WTC11 (cell line): ENCODE measurements at regions not wholly inside any gene's neighbourhood (a gene's known extent, or its start where the extent isn't known, plus 50 kb on each side); places are given as distances from the start of the nearest gene placed in this dataset.
A peak's percentile ranks its signal among the peaks of the same experiment; 100 is the strongest.

Experiments used
- ATAC-seq: fragments of 200-7000 bp; cut with Tn5 transposase; 2 replicates; pipeline ENCODE4 v1.10.0; 2021; ENCODE audit warnings: mild to moderate bottlenecking, moderate library complexity
- CTCF ChIA-PET: fragments of 300-600 bp; sonication (Branson Sonifier 250); formaldehyde crosslinking; loops from one replicate; lab custom pipeline; 2021; ENCODE audit warnings: antibody characterized with exemption; lab: Charles Lee
- POLR2A ChIA-PET: fragments of 350-600 bp; sonication (Branson Sonifier 250); formaldehyde crosslinking; loops from one replicate; lab custom pipeline; 2021; ENCODE audit warnings: antibody characterized with exemption; lab: Charles Lee
- DNase-seq: peaks from one replicate; pipeline ENCODE4 v3.0.0; 2021; ENCODE audit warnings: low spot score
- H3K27ac Mint-ChIP-seq: 2 replicates; pipeline ENCODE4 v1.8.0; 2021; ENCODE audit warnings: mixed read lengths
- H3K27me3 Mint-ChIP-seq: 2 replicates; pipeline ENCODE4 v1.8.0; 2021; ENCODE audit warnings: low read depth, mild to moderate bottlenecking, moderate library complexity, mixed read lengths
- H3K36me3 Mint-ChIP-seq: 2 replicates; pipeline ENCODE4 v1.8.0; 2021; ENCODE audit warnings: mixed read lengths
- H3K4me1 Mint-ChIP-seq: 2 replicates; pipeline ENCODE4 v1.8.0; 2022; ENCODE audit warnings: mixed read lengths
- H3K4me3 Mint-ChIP-seq: 2 replicates; pipeline ENCODE4 v1.8.0; 2021; ENCODE audit warnings: mild to moderate bottlenecking, moderate library complexity, mixed read lengths
- H3K9me3 Mint-ChIP-seq: 2 replicates; pipeline ENCODE4 v1.8.0; 2021; ENCODE audit warnings: mixed read lengths
- ATF2 ChIP-seq: sonication (generic); formaldehyde crosslinking; IDR thresholded peaks from 2 replicates; pipeline ENCODE4 v1.8.1; 2022; ENCODE audit warnings: low read depth, missing genetic modification reagents, borderline replicate concordance
- E2F1 ChIP-seq: sonication (generic); formaldehyde crosslinking; IDR thresholded peaks from 2 replicates; pipeline ENCODE4 v1.8.0; 2022; ENCODE audit warnings: mild to moderate bottlenecking, missing genetic modification reagents
- ESRRA ChIP-seq: sonication (generic); formaldehyde crosslinking; IDR thresholded peaks from 2 replicates; pipeline ENCODE4 v1.8.1; 2022; ENCODE audit warnings: mild to moderate bottlenecking, missing genetic modification reagents, borderline replicate concordance
- GRHL2 ChIP-seq: fragments of 250-450 bp; sonication (Bioruptor Pico); IDR thresholded peaks from 2 replicates; pipeline ENCODE4 v1.8.0; 2022; ENCODE audit warnings: mild to moderate bottlenecking, moderate library complexity; ENCODE audit not compliant: insufficient replicate concordance, severe bottlenecking
- HMGXB4 ChIP-seq: sonication (generic); formaldehyde crosslinking; IDR thresholded peaks from 2 replicates; pipeline ENCODE4 v1.8.1; 2023; ENCODE audit warnings: mild to moderate bottlenecking, moderate library complexity, missing genetic modification reagents
- NFATC4 ChIP-seq: fragments of 250-450 bp; sonication (Bioruptor Pico); IDR thresholded peaks from 2 replicates; pipeline ENCODE4 v1.9.0; 2021; ENCODE audit warnings: mild to moderate bottlenecking
- PREB ChIP-seq: sonication (generic); formaldehyde crosslinking; IDR thresholded peaks from 2 replicates; pipeline ENCODE4 v1.8.1; 2022; ENCODE audit warnings: mild to moderate bottlenecking, missing genetic modification reagents, moderate library complexity, borderline replicate concordance
- SMAD4 ChIP-seq: sonication (generic); formaldehyde crosslinking; IDR thresholded peaks from 2 replicates; pipeline ENCODE4 v1.8.0; 2022; ENCODE audit warnings: mild to moderate bottlenecking, missing genetic modification reagents
- SP1 ChIP-seq: sonication (generic); formaldehyde crosslinking; conservative IDR thresholded peaks from 2 replicates; pipeline ENCODE4 v1.8.1; 2022; ENCODE audit warnings: missing genetic modification reagents
- TEAD4 ChIP-seq: sonication (generic); formaldehyde crosslinking; IDR thresholded peaks from 2 replicates; pipeline ENCODE4 v1.8.0; 2022; ENCODE audit warnings: mild to moderate bottlenecking, missing genetic modification reagents
- TP53 ChIP-seq: sonication (generic); formaldehyde crosslinking; IDR thresholded peaks from 2 replicates; pipeline ENCODE4 v1.8.1; 2023; ENCODE audit warnings: mild to moderate bottlenecking, missing genetic modification reagents
- ZNF138 ChIP-seq: sonication (generic); formaldehyde crosslinking; conservative IDR thresholded peaks from 2 replicates; pipeline ENCODE4 v1.8.1; 2022; ENCODE audit warnings: mild to moderate bottlenecking, moderate library complexity, missing genetic modification reagents
- ZNF263 ChIP-seq: sonication (generic); formaldehyde crosslinking; IDR thresholded peaks from 2 replicates; pipeline ENCODE4 v1.8.1; 2022; ENCODE audit warnings: low read depth, mild to moderate bottlenecking, moderate library complexity, missing genetic modification reagents
- ZNF317 ChIP-seq: sonication (generic); formaldehyde crosslinking; IDR thresholded peaks from 2 replicates; pipeline ENCODE4 v1.8.1; 2023; ENCODE audit warnings: low read depth, mild to moderate bottlenecking, moderate library complexity, missing genetic modification reagents, borderline replicate concordance
- ZNF396 ChIP-seq: fragments of 250-450 bp; sonication (Bioruptor Pico); IDR thresholded peaks from 2 replicates; pipeline ENCODE4 v1.8.0; 2021; ENCODE audit warnings: mild to moderate bottlenecking, moderate library complexity, borderline replicate concordance
- TF ChIP-seq, protein P1 (sequence below): sonication (generic); formaldehyde crosslinking; IDR thresholded peaks from 2 replicates; pipeline ENCODE4 v1.8.0; 2023; ENCODE audit warnings: mild to moderate bottlenecking, missing genetic modification reagents
- TF ChIP-seq, protein P2 (sequence below): sonication (generic); formaldehyde crosslinking; IDR thresholded peaks from 2 replicates; pipeline ENCODE4 v1.8.0; 2022; ENCODE audit warnings: missing genetic modification reagents
- TF ChIP-seq, protein P3 (sequence below): sonication (generic); formaldehyde crosslinking; IDR thresholded peaks from 2 replicates; pipeline ENCODE4 v1.8.1; 2023; ENCODE audit warnings: mild to moderate bottlenecking, missing genetic modification reagents
- TF ChIP-seq, protein P4 (sequence below): sonication (generic); formaldehyde crosslinking; IDR thresholded peaks from 2 replicates; pipeline ENCODE4 v1.8.0; 2023; ENCODE audit warnings: missing genetic modification reagents

DNA sequence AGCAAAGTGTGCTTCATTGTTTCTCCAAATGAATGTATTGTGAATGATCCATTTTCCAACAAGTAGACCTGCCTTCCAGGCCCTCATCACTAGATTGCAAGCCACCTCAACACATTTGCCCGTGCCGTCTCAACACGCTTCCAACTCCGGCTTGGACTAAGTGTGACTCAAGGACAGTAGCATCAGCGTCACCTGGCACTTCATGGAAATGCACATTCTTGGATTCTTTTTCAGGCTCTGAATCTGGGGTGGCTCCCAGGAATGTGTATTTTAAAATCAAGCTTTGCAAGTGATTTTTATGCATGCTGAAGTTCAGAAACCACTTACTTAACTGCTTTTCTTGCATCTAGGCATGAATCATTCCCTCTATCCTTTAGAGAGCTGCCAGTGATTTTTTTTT lies 129.6 kb upstream of the EEF1E1 start:
- H3K27ac Mint-ChIP-seq: no peak overlapping the region
- DNase-seq (no peak), ATAC-seq (no peak)
- peaks cover 8% of the 10 kb centered on the region for H3K27me3 Mint-ChIP-seq
- ChIA-PET POLR2A (no interaction called here), CTCF (no interaction called here)
- TF ChIP-seq TP53 (CRISPR knock-in tag): no peak
- TF ChIP-seq, protein P1, sequence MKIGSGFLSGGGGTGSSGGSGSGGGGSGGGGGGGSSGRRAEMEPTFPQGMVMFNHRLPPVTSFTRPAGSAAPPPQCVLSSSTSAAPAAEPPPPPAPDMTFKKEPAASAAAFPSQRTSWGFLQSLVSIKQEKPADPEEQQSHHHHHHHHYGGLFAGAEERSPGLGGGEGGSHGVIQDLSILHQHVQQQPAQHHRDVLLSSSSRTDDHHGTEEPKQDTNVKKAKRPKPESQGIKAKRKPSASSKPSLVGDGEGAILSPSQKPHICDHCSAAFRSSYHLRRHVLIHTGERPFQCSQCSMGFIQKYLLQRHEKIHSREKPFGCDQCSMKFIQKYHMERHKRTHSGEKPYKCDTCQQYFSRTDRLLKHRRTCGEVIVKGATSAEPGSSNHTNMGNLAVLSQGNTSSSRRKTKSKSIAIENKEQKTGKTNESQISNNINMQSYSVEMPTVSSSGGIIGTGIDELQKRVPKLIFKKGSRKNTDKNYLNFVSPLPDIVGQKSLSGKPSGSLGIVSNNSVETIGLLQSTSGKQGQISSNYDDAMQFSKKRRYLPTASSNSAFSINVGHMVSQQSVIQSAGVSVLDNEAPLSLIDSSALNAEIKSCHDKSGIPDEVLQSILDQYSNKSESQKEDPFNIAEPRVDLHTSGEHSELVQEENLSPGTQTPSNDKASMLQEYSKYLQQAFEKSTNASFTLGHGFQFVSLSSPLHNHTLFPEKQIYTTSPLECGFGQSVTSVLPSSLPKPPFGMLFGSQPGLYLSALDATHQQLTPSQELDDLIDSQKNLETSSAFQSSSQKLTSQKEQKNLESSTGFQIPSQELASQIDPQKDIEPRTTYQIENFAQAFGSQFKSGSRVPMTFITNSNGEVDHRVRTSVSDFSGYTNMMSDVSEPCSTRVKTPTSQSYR (CRISPR knock-in tag): no peak
- no peak for TF ChIP-seq ZNF138 (CRISPR knock-in tag)
- TF ChIP-seq ATF2 (CRISPR knock-in tag): no peak
- no peak for TF ChIP-seq ZNF317 (CRISPR knock-in tag)
- no peak for TF ChIP-seq NFATC4 (CRISPR knock-in tag)
- TF ChIP-seq ZNF263: no peak
- peaks cover 13% of the 10 kb centered on the region for H3K4me1 Mint-ChIP-seq
- no peak overlapping the region for H3K4me3 Mint-ChIP-seq
- no peaks in the 10 kb centered on the region for H3K36me3 Mint-ChIP-seq
- no peaks in the 10 kb centered on the region for H3K9me3 Mint-ChIP-seq

- Mint-ChIP-seq H3K27me3 (peaks cover 3% of the 10 kb centered on the region), H3K4me3 (no peak overlapping the region), H3K27ac (peak overlapping the region; percentile 28), H3K4me1 (peaks cover 13% of the 10 kb centered on the region), H3K9me3 (no peaks in the 10 kb centered on the region), H3K36me3 (no peaks in the 10 kb centered on the region)
- ATAC-seq (peak; percentile 97), DNase-seq (peak; percentile 25)
- CTCF ChIA-PET: interaction anchor here (1.0 to 1.9 kb wide), 3 partner anchors 10 to 99 kb away, joined by 3 to 8 read pairs (median 5); no protein-coding TSS in a partner anchor
- POLR2A ChIA-PET: no interaction called here
- TF ChIP-seq TEAD4 (no peak), GRHL2 (CRISPR knock-in tag) (no peak), ESRRA (CRISPR knock-in tag) (no peak), ZNF396 (CRISPR knock-in tag) (no peak), SP1 (no peak), PREB (CRISPR knock-in tag) (no peak), E2F1 (CRISPR knock-in tag) (no peak), SMAD4 (CRISPR knock-in tag) (no peak), HMGXB4 (no peak)
- TF ChIP-seq, protein P2, sequence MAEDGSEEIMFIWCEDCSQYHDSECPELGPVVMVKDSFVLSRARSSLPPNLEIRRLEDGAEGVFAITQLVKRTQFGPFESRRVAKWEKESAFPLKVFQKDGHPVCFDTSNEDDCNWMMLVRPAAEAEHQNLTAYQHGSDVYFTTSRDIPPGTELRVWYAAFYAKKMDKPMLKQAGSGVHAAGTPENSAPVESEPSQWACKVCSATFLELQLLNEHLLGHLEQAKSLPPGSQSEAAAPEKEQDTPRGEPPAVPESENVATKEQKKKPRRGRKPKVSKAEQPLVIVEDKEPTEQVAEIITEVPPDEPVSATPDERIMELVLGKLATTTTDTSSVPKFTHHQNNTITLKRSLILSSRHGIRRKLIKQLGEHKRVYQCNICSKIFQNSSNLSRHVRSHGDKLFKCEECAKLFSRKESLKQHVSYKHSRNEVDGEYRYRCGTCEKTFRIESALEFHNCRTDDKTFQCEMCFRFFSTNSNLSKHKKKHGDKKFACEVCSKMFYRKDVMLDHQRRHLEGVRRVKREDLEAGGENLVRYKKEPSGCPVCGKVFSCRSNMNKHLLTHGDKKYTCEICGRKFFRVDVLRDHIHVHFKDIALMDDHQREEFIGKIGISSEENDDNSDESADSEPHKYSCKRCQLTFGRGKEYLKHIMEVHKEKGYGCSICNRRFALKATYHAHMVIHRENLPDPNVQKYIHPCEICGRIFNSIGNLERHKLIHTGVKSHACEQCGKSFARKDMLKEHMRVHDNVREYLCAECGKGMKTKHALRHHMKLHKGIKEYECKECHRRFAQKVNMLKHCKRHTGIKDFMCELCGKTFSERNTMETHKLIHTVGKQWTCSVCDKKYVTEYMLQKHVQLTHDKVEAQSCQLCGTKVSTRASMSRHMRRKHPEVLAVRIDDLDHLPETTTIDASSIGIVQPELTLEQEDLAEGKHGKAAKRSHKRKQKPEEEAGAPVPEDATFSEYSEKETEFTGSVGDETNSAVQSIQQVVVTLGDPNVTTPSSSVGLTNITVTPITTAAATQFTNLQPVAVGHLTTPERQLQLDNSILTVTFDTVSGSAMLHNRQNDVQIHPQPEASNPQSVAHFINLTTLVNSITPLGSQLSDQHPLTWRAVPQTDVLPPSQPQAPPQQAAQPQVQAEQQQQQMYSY (CRISPR knock-in tag): no peak
- TF ChIP-seq, protein P3, sequence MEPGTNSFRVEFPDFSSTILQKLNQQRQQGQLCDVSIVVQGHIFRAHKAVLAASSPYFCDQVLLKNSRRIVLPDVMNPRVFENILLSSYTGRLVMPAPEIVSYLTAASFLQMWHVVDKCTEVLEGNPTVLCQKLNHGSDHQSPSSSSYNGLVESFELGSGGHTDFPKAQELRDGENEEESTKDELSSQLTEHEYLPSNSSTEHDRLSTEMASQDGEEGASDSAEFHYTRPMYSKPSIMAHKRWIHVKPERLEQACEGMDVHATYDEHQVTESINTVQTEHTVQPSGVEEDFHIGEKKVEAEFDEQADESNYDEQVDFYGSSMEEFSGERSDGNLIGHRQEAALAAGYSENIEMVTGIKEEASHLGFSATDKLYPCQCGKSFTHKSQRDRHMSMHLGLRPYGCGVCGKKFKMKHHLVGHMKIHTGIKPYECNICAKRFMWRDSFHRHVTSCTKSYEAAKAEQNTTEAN: no peak
- TF ChIP-seq, protein P4, sequence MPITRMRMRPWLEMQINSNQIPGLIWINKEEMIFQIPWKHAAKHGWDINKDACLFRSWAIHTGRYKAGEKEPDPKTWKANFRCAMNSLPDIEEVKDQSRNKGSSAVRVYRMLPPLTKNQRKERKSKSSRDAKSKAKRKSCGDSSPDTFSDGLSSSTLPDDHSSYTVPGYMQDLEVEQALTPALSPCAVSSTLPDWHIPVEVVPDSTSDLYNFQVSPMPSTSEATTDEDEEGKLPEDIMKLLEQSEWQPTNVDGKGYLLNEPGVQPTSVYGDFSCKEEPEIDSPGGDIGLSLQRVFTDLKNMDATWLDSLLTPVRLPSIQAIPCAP (CRISPR knock-in tag): no peak
Observed at GRCh38 chr6:8229915-8230756, 127.8 kb upstream of the EEF1E1 start.
